ENCODE measurements at regions not wholly inside any gene's neighbourhood (a gene's known extent, or its start where the extent isn't known, plus 50 kb on each side); places are given as distances from the start of the nearest gene placed in this dataset.

- Histone ChIP-seq H3K27ac (ENCODE audit: low read depth in 2 of 2, low read length in 2 of 2) (no peak overlapping the region), H3K36me3 (ENCODE audit: control insufficient read depth in 2 of 3, insufficient read depth in 3 of 3, low read length in 3 of 3) (no peaks in the 10 kb centered on the region), H3K4me1 (ENCODE audit: control insufficient read depth in 2 of 3, insufficient read depth in 2 of 3, low read depth in 1 of 3, low read length in 3 of 3) (no peaks in the 10 kb centered on the region), H3K9me3 (ENCODE audit: control insufficient read depth in 2 of 3, insufficient read depth in 1 of 3, low read length in 3 of 3) (no peaks in the 10 kb centered on the region), H3K27me3 (ENCODE audit: control insufficient read depth, insufficient read depth, low read length) (no peaks in the 10 kb centered on the region), H3K9ac (ENCODE audit: low read length in 3 of 3) (no peak overlapping the region), H3K4me3 (ENCODE audit: low read length in 3 of 3) (no peak overlapping the region)
- intact Hi-C loops (cut with DNase I), result no loop called here
- DNase-seq (no peak), FAIRE-seq (no peak)
- no peak for TF ChIP-seq CTCF (IDR thresholded peaks at IDR 0.05; ENCODE audit: borderline replicate concordance, extremely low read depth, insufficient read depth)
Observed at GRCh38 chr20:43360016-43360415, 97.7 kb upstream of the SRSF6 start.

GRCh38 chr20:43358811-43359210 lies 98.9 kb upstream of the SRSF6 start:
- intact Hi-C loops (cut with DNase I), result no loop called here
- TF ChIP-seq CTCF (IDR thresholded peaks at IDR 0.05; ENCODE audit: borderline replicate concordance, extremely low read depth, insufficient read depth), result no peak
- FAIRE-seq (no peak), DNase-seq (no peak)
- Histone ChIP-seq H3K27me3 (ENCODE audit: control insufficient read depth, insufficient read depth, low read length) (no peaks in the 10 kb centered on the region), H3K9ac (ENCODE audit: low read length in 3 of 3) (no peak overlapping the region), H3K36me3 (ENCODE audit: control insufficient read depth in 2 of 3, insufficient read depth in 3 of 3, low read length in 3 of 3) (no peaks in the 10 kb centered on the region), H3K9me3 (ENCODE audit: control insufficient read depth in 2 of 3, insufficient read depth in 1 of 3, low read length in 3 of 3) (no peaks in the 10 kb centered on the region), H3K4me3 (ENCODE audit: low read length in 3 of 3) (no peak overlapping the region), H3K4me1 (ENCODE audit: control insufficient read depth in 2 of 3, insufficient read depth in 2 of 3, low read depth in 1 of 3, low read length in 3 of 3) (no peaks in the 10 kb centered on the region), H3K27ac (ENCODE audit: low read depth in 2 of 2, low read length in 2 of 2) (no peak overlapping the region)

GRCh38 chr20:43357352-43357751 lies 100.3 kb upstream of the SRSF6 start:
- intact Hi-C loops (cut with DNase I), result no loop called here
- FAIRE-seq (no peak), DNase-seq (no peak)
- H3K4me1 ChIP-seq (ENCODE audit: control insufficient read depth in 2 of 3, insufficient read depth in 2 of 3, low read depth in 1 of 3, low read length in 3 of 3), result no peaks in the 10 kb centered on the region
- H3K9me3 ChIP-seq (ENCODE audit: control insufficient read depth in 2 of 3, insufficient read depth in 1 of 3, low read length in 3 of 3), result no peaks in the 10 kb centered on the region
- no peak overlapping the region for H3K9ac ChIP-seq (ENCODE audit: low read length in 3 of 3)
- H3K27me3 ChIP-seq (ENCODE audit: control insufficient read depth, insufficient read depth, low read length), result no peaks in the 10 kb centered on the region
- TF ChIP-seq CTCF (IDR thresholded peaks at IDR 0.05; ENCODE audit: borderline replicate concordance, extremely low read depth, insufficient read depth), result no peak
- H3K36me3 ChIP-seq (ENCODE audit: control insufficient read depth in 2 of 3, insufficient read depth in 3 of 3, low read length in 3 of 3), result no peaks in the 10 kb centered on the region
- H3K4me3 ChIP-seq (ENCODE audit: low read length in 3 of 3), result no peak overlapping the region
- H3K27ac ChIP-seq (ENCODE audit: low read depth in 2 of 2, low read length in 2 of 2), result no peak overlapping the region

- no peak for TF ChIP-seq CTCF (IDR thresholded peaks at IDR 0.05; ENCODE audit: borderline replicate concordance, extremely low read depth, insufficient read depth)
- Histone ChIP-seq H3K4me1 (ENCODE audit: control insufficient read depth in 2 of 3, insufficient read depth in 2 of 3, low read depth in 1 of 3, low read length in 3 of 3) (no peaks in the 10 kb centered on the region), H3K4me3 (ENCODE audit: low read length in 3 of 3) (no peak overlapping the region), H3K36me3 (ENCODE audit: control insufficient read depth in 2 of 3, insufficient read depth in 3 of 3, low read length in 3 of 3) (no peaks in the 10 kb centered on the region), H3K9ac (ENCODE audit: low read length in 3 of 3) (no peak overlapping the region), H3K9me3 (ENCODE audit: control insufficient read depth in 2 of 3, insufficient read depth in 1 of 3, low read length in 3 of 3) (no peaks in the 10 kb centered on the region), H3K27me3 (ENCODE audit: control insufficient read depth, insufficient read depth, low read length) (no peaks in the 10 kb centered on the region), H3K27ac (ENCODE audit: low read depth in 2 of 2, low read length in 2 of 2) (no peak overlapping the region)
- FAIRE-seq (no peak), DNase-seq (no peak)
- intact Hi-C loops (cut with DNase I), result no loop called here
Observed at GRCh38 chr20:43355610-43356009, 102.1 kb upstream of the SRSF6 start.
